Sigmoid colon (tissue), 6 donors: ENCODE measurements at regions not wholly inside any gene's neighbourhood (a gene's known extent, or its start where the extent isn't known, plus 50 kb on each side); places are given as distances from the start of the nearest gene placed in this dataset.

Experiments used
- DNase-seq: peaks from one replicate; pipeline ENCODE4 v3.0.0-alpha.2; 2019
- H3K27ac ChIP-seq, 4 donors: fragments of 200-600 bp; sonication (generic); one replicate each; pipeline ENCODE4 v1.5.1; 2016 to 2019; ENCODE audit warnings: mild to moderate bottlenecking in 1 of 4
- H3K27me3 ChIP-seq, 3 donors: fragments of 200-600 bp; sonication (generic); one replicate each; pipeline ENCODE4 v1.5.1; 2019; ENCODE audit warnings: mild to moderate bottlenecking in 1 of 3
- H3K36me3 ChIP-seq, 4 donors: fragments of 200-600 bp; sonication (generic); one replicate each; pipeline ENCODE4 v1.5.1; 2016 to 2019
- H3K4me1 ChIP-seq, 4 donors: fragments of 200-600 bp; sonication (generic); one replicate each; pipeline ENCODE4 v1.5.1; 2017 to 2019
- H3K4me3 ChIP-seq, 4 donors: fragments of 200-600 bp; sonication (generic); one replicate each; pipeline ENCODE4 v1.5.1; 2017 to 2019; ENCODE audit warnings: mild to moderate bottlenecking in 2 of 4, moderate library complexity in 1 of 4
- H3K9me3 ChIP-seq, 4 donors: fragments of 200-600 bp in 3 of 4; sonication (generic) in 3 of 4; one replicate each; pipeline versions ENCODE4 v1.5.1 to v1.6.1; 2013 to 2019
- CTCF ChIP-seq, 4 experiments: fragments of 450-650 bp in 3 of 4; fragments of 200-600 bp in 1 of 4; IDR thresholded peaks; one replicate each; pipeline ENCODE4 v1.5.1; 2016 to 2019; ENCODE audit warnings: antibody characterized with exemption in 4 of 4, mild to moderate bottlenecking in 3 of 4, moderate library complexity in 2 of 4
- EP300 ChIP-seq, 4 donors: sonication (generic); formaldehyde crosslinking; IDR thresholded peaks; one replicate each; pipeline ENCODE4 v1.6.1; 2017; ENCODE audit warnings: antibody characterized with exemption in 4 of 4
- POLR2A ChIP-seq, 2 donors: fragments of 450-650 bp; IDR thresholded peaks; one replicate each; pipeline ENCODE4 v1.6.1; 2016; ENCODE audit warnings: antibody characterized with exemption in 2 of 2, mild to moderate bottlenecking in 2 of 2, moderate library complexity in 2 of 2
- POLR2AphosphoS5 ChIP-seq, 4 donors: sonication (generic); formaldehyde crosslinking; IDR thresholded peaks; one replicate each; pipeline ENCODE4 v1.6.1; 2017; ENCODE audit warnings: antibody characterized with exemption in 4 of 4
- WGBS, 2 donors: extraction: QIAGEN DNeasy Blood & Tissue Kit; methylation state at CpG; one replicate each; pipeline ENCODE4 v1.1.7; 2013; 5-methylcytosine and 5-hydroxymethylcytosine counted together
- intact Hi-C: fragments of 100-400 bp; cut with DNase I; formaldehyde crosslinking; loops from one replicate; pipeline ENCODE4 v1.15.1; 2023
- donor health status: healthy with polysubstance abuse.
- donor health status: healthy.

GRCh38 chr21:22892740-22893139 lies 1894.5 kb downstream of the NCAM2 start:
- H3K27me3 ChIP-seq, result no peaks in the 10 kb centered on the region
- DNase-seq, result no peak
- TF ChIP-seq POLR2A (IDR thresholded peaks at IDR 0.05) (no peak), POLR2AphosphoS5 (IDR thresholded peaks at IDR 0.05) (no peak), CTCF (IDR thresholded peaks at IDR 0.05) (no peak)
- H3K4me3 ChIP-seq, result no peak overlapping the region
- no peaks in the 10 kb centered on the region for H3K4me1 ChIP-seq
- no peak overlapping the region for H3K27ac ChIP-seq
- intact Hi-C loops, result no loop called here
- no peaks in the 10 kb centered on the region for H3K9me3 ChIP-seq
- H3K36me3 ChIP-seq, result no peaks in the 10 kb centered on the region
- 81 to 83% methylated on average over 1 of the region's 1 CpG for WGBS, 2 donors

- H3K9me3 ChIP-seq, result no peaks in the 10 kb centered on the region
- H3K4me1 ChIP-seq, result no peaks in the 10 kb centered on the region
- intact Hi-C loops, result no loop called here
- no peaks in the 10 kb centered on the region for H3K27me3 ChIP-seq
- TF ChIP-seq POLR2A (IDR thresholded peaks at IDR 0.05) (no peak), CTCF (IDR thresholded peaks at IDR 0.05) (no peak), POLR2AphosphoS5 (IDR thresholded peaks at IDR 0.05) (no peak), EP300 (IDR thresholded peaks at IDR 0.05) (no peak)
- WGBS, 2 donors, result 69 to 84% methylated on average over 5 of the region's 5 CpGs
- H3K27ac ChIP-seq, result no peak overlapping the region
- H3K36me3 ChIP-seq, result no peaks in the 10 kb centered on the region
- no peak for DNase-seq
- H3K4me3 ChIP-seq, result no peak overlapping the region
Measured at GRCh38 chr21:22898051-22898665, 1899.9 kb downstream of the NCAM2 start.

GRCh38 chr21:22900490-22900889 lies 1902.3 kb downstream of the NCAM2 start:
- Histone ChIP-seq H3K27me3 (no peaks in the 10 kb centered on the region), H3K36me3 (no peaks in the 10 kb centered on the region), H3K27ac (no peak overlapping the region), H3K9me3 (no peaks in the 10 kb centered on the region), H3K4me1 (no peaks in the 10 kb centered on the region), H3K4me3 (no peak overlapping the region)
- DNase-seq, result no peak
- no peak for TF ChIP-seq EP300 (IDR thresholded peaks at IDR 0.05)
- TF ChIP-seq POLR2A (IDR thresholded peaks at IDR 0.05), result no peak
- TF ChIP-seq CTCF (IDR thresholded peaks at IDR 0.05), result no peak
- TF ChIP-seq POLR2AphosphoS5 (IDR thresholded peaks at IDR 0.05), result no peak
- WGBS, 2 donors, result 20 to 61% methylated on average over 2 of the region's 2 CpGs
- intact Hi-C loops, result no loop called here

- no peaks in the 10 kb centered on the region for H3K27me3 ChIP-seq
- no peaks in the 10 kb centered on the region for H3K4me1 ChIP-seq
- DNase-seq, result no peak
- TF ChIP-seq POLR2AphosphoS5 (IDR thresholded peaks at IDR 0.05) (no peak), CTCF (IDR thresholded peaks at IDR 0.05) (no peak), POLR2A (IDR thresholded peaks at IDR 0.05) (no peak), EP300 (IDR thresholded peaks at IDR 0.05) (no peak)
- no peak overlapping the region for H3K4me3 ChIP-seq
- H3K27ac ChIP-seq, result no peak overlapping the region
- no peaks in the 10 kb centered on the region for H3K36me3 ChIP-seq
- no peaks in the 10 kb centered on the region for H3K9me3 ChIP-seq
- intact Hi-C loops, result no loop called here
Measured at GRCh38 chr21:22903851-22904250, 1905.6 kb downstream of the NCAM2 start.

- no peaks in the 10 kb centered on the region for H3K9me3 ChIP-seq
- H3K27ac ChIP-seq, result no peak overlapping the region
- no peaks in the 10 kb centered on the region for H3K36me3 ChIP-seq
- intact Hi-C loops, result no loop called here
- H3K4me3 ChIP-seq, result no peak overlapping the region
- H3K27me3 ChIP-seq, result no peaks in the 10 kb centered on the region
- no peak for DNase-seq
- TF ChIP-seq POLR2A (IDR thresholded peaks at IDR 0.05) (no peak), CTCF (IDR thresholded peaks at IDR 0.05) (no peak), POLR2AphosphoS5 (IDR thresholded peaks at IDR 0.05) (no peak), EP300 (IDR thresholded peaks at IDR 0.05) (no peak)
- 52 to 82% methylated on average over 4 of the region's 4 CpGs for WGBS, 2 donors
- H3K4me1 ChIP-seq, result no peaks in the 10 kb centered on the region
Measured at GRCh38 chr21:22904385-22904784, 1906.2 kb downstream of the NCAM2 start.
